B cell (primary cell): ENCODE measurements at regions not wholly inside any gene's neighbourhood (a gene's known extent, or its start where the extent isn't known, plus 50 kb on each side); places are given as distances from the start of the nearest gene placed in this dataset.

Experiments
- EZH2 ChIP-seq: IDR thresholded peaks from 2 replicates; pipeline ENCODE4 v1.6.1; 2012; ENCODE audit warnings: borderline replicate concordance, low read depth, mild to moderate bottlenecking, moderate library complexity, low read length; ENCODE audit not compliant: insufficient read depth, poor library complexity, severe bottlenecking
- TF ChIP-seq, protein P1 (sequence below): fragments of 200-600 bp; IDR thresholded peaks from one replicate; pipeline ENCODE4 v1.8.0; 2022; ENCODE audit warnings: antibody characterized with exemption, mild to moderate bottlenecking

DNA sequence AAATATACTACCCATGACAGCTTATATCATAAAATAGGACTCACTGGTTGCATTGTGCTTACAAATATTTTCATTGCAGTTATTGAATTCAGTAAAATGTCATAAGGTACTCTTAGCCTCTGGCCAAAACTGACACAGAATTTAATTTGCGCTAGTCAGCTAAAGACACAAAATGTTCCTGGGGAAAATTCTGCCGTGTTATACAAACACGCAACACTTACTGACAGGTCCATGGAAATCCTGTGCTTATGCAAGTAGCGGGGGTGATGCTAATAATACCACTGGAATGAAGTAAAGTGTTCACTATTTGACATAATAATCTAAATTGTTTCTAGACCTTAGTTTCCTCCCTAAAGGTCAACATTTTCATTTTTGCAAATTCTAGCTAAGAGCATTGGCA is 354.4 kb upstream of the RSPO3 start:
- TF ChIP-seq, protein P1, sequence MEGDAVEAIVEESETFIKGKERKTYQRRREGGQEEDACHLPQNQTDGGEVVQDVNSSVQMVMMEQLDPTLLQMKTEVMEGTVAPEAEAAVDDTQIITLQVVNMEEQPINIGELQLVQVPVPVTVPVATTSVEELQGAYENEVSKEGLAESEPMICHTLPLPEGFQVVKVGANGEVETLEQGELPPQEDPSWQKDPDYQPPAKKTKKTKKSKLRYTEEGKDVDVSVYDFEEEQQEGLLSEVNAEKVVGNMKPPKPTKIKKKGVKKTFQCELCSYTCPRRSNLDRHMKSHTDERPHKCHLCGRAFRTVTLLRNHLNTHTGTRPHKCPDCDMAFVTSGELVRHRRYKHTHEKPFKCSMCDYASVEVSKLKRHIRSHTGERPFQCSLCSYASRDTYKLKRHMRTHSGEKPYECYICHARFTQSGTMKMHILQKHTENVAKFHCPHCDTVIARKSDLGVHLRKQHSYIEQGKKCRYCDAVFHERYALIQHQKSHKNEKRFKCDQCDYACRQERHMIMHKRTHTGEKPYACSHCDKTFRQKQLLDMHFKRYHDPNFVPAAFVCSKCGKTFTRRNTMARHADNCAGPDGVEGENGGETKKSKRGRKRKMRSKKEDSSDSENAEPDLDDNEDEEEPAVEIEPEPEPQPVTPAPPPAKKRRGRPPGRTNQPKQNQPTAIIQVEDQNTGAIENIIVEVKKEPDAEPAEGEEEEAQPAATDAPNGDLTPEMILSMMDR, result no peak
- no peak for TF ChIP-seq EZH2
